ENCODE measurements at regions not wholly inside any gene's neighbourhood (a gene's known extent, or its start where the extent isn't known, plus 50 kb on each side); places are given as distances from the start of the nearest gene placed in this dataset.

DNA sequence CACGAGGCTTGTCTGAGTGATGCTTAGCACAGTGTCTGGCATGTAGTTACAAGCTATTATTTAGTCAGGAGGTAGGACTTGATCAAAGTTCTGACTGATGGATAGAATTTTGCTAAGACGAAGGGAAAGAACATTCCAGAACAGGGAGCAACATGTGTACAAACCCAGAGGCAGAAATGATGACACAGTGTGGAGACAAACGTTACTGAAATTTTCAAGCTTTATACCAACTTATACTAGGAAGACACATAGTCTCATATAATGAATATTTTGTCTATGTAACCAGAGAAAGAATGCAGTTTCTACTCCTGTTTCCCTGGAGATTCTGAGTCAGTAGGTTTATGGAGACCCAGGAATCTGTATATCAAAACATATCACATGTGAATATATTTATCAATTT, 123.4 kb downstream of the FAM124B start:
- Mint-ChIP-seq H3K9me3 (no peaks in the 10 kb centered on the region), H3K4me1 (peaks cover 3% of the 10 kb centered on the region), H3K4me3 (no peak overlapping the region), H3K36me3 (no peaks in the 10 kb centered on the region), H3K27ac (no peak overlapping the region), H3K27me3 (ENCODE audit: low read depth) (no peaks in the 10 kb centered on the region)
- no peak for TF ChIP-seq CTCF (IDR thresholded peaks at IDR 0.05; ENCODE audit: unreplicated experiment)
- no peak for DNase-seq (ENCODE audit: low spot score in 2 of 2, unreplicated experiment in 2 of 2)

DNA sequence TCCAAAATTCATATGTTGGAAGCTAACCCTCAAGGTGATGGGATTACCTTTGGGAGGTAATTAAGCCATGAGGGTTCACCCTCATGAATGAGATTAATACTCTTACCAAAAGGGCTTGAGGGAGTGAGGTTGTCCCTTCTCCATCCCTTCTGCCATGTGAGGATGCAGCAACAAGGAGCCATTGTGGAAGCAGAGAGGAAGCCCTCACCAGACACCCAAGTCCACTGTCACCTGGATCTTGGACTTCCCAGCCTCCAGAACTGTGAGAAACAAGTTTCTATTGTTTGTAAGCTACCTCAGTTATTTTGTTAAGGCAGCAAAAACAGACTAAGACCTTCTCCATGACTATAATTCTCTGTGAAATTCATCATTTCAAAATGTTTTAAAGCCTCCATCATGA, 125.7 kb downstream of the FAM124B start:
- Mint-ChIP-seq H3K27ac (no peak overlapping the region), H3K9me3 (no peaks in the 10 kb centered on the region), H3K4me1 (peaks cover 16% of the 10 kb centered on the region), H3K36me3 (no peaks in the 10 kb centered on the region), H3K27me3 (ENCODE audit: low read depth) (no peaks in the 10 kb centered on the region), H3K4me3 (no peak overlapping the region)
- TF ChIP-seq CTCF (IDR thresholded peaks at IDR 0.05; ENCODE audit: unreplicated experiment), result no peak
- DNase-seq (ENCODE audit: low spot score in 2 of 2, unreplicated experiment in 2 of 2), result no peak

DNA sequence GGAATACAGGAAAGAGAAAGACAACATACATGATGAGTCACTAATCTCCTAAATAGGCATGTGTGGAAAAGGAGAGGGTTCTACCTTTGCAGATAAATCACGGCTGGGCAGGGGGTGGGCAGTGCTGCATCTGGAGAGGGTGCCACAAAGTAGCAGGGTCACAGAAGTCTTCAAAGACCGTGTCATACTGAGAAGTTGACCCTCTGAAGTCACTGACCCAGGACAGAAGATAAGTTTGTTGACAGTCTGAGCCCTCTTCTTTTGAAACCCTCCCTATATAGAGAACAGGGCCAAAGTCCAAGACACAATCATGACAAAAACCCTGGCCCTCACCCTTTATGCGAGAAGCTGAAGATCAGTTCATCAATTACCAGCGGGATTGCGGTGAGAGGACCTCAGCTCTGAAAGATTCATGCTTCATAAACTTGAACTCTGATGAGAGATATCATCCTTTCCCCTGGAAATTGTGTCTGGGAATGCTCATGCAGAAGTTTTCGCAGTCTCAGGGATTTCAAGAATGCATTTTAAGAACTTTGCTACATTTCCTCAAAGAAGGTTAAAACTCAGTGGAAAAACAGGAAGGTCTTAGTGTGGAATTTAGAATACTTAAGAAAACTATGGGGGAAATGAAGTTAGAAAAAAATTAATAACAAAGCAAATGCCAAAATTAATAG, 129.5 kb downstream of the FAM124B start:
- DNase-seq (ENCODE audit: low spot score in 2 of 2, unreplicated experiment in 2 of 2), result no peak
- Mint-ChIP-seq H3K36me3 (no peaks in the 10 kb centered on the region), H3K4me3 (no peak overlapping the region), H3K27ac (peak overlapping the region; percentile 21), H3K4me1 (peaks cover 15% of the 10 kb centered on the region), H3K9me3 (no peaks in the 10 kb centered on the region), H3K27me3 (ENCODE audit: low read depth) (no peaks in the 10 kb centered on the region)
- no peak for TF ChIP-seq CTCF (IDR thresholded peaks at IDR 0.05; ENCODE audit: unreplicated experiment)

GRCh38 chr2:224271617-224272236, 130.2 kb downstream of the FAM124B start:
- H3K9me3 Mint-ChIP-seq, result no peaks in the 10 kb centered on the region
- no peak for TF ChIP-seq CTCF (IDR thresholded peaks at IDR 0.05; ENCODE audit: unreplicated experiment)
- H3K27ac Mint-ChIP-seq, result peak overlapping the region; percentile 18
- H3K4me1 Mint-ChIP-seq, result peaks cover 15% of the 10 kb centered on the region
- DNase-seq (ENCODE audit: low spot score in 2 of 2, unreplicated experiment in 2 of 2), result no peak
- no peaks in the 10 kb centered on the region for H3K27me3 Mint-ChIP-seq (ENCODE audit: low read depth)
- H3K36me3 Mint-ChIP-seq, result no peaks in the 10 kb centered on the region
- H3K4me3 Mint-ChIP-seq, result no peak overlapping the region

- DNase-seq (ENCODE audit: low spot score in 2 of 2, unreplicated experiment in 2 of 2), result no peak
- H3K27me3 Mint-ChIP-seq (ENCODE audit: low read depth), result no peaks in the 10 kb centered on the region
- H3K4me3 Mint-ChIP-seq, result no peak overlapping the region
- no peaks in the 10 kb centered on the region for H3K36me3 Mint-ChIP-seq
- TF ChIP-seq CTCF (IDR thresholded peaks at IDR 0.05; ENCODE audit: unreplicated experiment), result no peak
- no peaks in the 10 kb centered on the region for H3K9me3 Mint-ChIP-seq
- H3K27ac Mint-ChIP-seq, result peak overlapping the region; percentile 71
- H3K4me1 Mint-ChIP-seq, result peaks cover 25% of the 10 kb centered on the region
Measured at GRCh38 chr2:224268441-224268840, 133.5 kb downstream of the FAM124B start.
